OCI-LY1 (cell line): ENCODE measurements at regions not wholly inside any gene's neighbourhood (a gene's known extent, or its start where the extent isn't known, plus 50 kb on each side); places are given as distances from the start of the nearest gene placed in this dataset.

Experiments
- CTCF ChIP-seq: fragments of 200-600 bp; sonication (generic), shearing (Covaris generic); IDR thresholded peaks from 2 replicates; pipeline ENCODE4 v1.5.1; 2017; ENCODE audit warnings: mild to moderate bottlenecking, antibody characterized with exemption, low read length, moderate library complexity, mixed read lengths
- EZH2 ChIP-seq: fragments of 200-600 bp; sonication (generic), shearing (Covaris generic); IDR thresholded peaks from 2 replicates; pipeline ENCODE4 v1.8.0; 2017; ENCODE audit warnings: borderline replicate concordance, mixed run types, mild to moderate bottlenecking, antibody characterized with exemption, low read length, moderate library complexity, mixed read lengths

GRCh38 chr2:217248312-217248935 is 388.6 kb upstream of the TNP1 start:
- no peak for TF ChIP-seq CTCF
- TF ChIP-seq EZH2 = no peak
